WI38 (cell line): ENCODE measurements at regions not wholly inside any gene's neighbourhood (a gene's known extent, or its start where the extent isn't known, plus 50 kb on each side); places are given as distances from the start of the nearest gene placed in this dataset.

Source experiments
- H3K4me3 ChIP-seq: 2 replicates; pipeline ENCODE4 v1.5.1; 2011; ENCODE audit warnings: low read depth, mild to moderate bottlenecking, control low read depth, low read length
- CTCF ChIP-seq: IDR thresholded peaks from 2 replicates; pipeline ENCODE4 v1.5.1; 2012; ENCODE audit warnings: low read depth, mild to moderate bottlenecking, control low read depth, low read length

DNA sequence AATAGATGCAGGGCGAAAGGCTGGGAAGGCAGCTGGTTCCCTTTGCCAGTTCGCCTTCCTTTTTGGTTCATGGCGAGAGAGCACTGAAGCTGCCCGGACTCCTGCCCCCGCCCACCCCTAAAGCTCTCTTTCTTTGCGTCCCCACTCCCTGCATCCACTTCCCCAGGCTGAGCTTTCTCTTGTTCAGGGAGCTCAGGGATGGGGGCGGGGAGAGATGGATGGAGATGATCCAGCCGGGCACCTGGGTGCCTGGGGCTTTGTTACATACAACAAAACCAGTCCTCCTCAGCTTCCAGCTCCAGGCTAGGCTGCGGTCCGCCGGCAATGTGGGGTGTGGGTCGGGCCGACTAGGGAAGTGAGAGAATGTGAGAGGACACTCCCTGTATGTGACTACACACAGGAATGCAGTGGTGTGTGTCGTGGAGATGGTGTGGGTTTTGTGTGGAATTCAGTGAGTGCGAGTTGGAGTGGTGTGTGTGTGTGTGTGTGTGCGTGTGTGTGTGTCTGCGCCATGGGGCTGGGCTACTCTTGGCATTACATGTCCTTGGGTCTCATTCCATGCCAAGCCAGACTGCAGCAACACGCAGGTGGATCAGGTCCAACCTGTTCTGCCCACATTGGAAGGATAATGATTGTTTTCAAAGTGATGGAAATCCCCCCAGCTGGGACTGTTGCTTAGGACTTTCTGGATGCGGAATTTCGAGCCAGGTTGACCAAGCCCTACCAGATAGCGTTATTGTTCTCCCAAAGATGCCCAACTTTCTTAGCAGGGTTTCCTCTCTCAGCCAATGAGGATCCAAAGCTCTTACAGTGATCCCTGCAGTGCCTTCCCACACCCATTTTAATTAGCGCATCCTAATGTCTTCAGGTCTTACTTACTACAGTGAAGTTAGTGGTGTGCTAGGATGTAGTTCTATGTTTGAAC is 149.4 kb upstream of the CHRDL1 start:
- H3K4me3 ChIP-seq: no peak overlapping the region
- no peak for TF ChIP-seq CTCF

DNA sequence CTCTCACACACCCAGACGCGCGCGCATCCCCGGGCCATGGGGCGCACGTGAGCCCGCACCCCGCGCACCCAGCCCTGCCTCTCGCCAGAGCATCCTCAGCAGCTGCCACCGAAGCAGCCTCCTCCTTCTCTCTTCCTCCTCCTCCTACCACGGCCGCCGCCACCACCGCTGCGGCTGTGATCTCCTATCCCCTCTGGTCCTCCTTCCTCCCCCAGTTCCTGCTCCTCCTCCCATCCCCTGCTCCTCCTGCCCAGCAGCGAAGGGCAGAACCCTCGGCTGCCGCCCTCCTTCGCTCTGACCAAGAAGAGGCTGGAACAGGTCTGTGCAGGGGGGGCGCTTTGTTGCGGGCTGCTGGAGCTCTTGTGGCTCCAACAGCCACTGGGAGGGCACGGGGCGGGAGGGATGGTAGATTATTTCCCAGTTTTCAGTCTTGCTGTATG is 148.7 kb upstream of the CHRDL1 start:
- no peak overlapping the region for H3K4me3 ChIP-seq
- TF ChIP-seq CTCF: no peak

- TF ChIP-seq CTCF: no peak
- H3K4me3 ChIP-seq: no peak overlapping the region
Measured at GRCh38 chrX:110941906-110942305, 146.3 kb upstream of the CHRDL1 start.

DNA sequence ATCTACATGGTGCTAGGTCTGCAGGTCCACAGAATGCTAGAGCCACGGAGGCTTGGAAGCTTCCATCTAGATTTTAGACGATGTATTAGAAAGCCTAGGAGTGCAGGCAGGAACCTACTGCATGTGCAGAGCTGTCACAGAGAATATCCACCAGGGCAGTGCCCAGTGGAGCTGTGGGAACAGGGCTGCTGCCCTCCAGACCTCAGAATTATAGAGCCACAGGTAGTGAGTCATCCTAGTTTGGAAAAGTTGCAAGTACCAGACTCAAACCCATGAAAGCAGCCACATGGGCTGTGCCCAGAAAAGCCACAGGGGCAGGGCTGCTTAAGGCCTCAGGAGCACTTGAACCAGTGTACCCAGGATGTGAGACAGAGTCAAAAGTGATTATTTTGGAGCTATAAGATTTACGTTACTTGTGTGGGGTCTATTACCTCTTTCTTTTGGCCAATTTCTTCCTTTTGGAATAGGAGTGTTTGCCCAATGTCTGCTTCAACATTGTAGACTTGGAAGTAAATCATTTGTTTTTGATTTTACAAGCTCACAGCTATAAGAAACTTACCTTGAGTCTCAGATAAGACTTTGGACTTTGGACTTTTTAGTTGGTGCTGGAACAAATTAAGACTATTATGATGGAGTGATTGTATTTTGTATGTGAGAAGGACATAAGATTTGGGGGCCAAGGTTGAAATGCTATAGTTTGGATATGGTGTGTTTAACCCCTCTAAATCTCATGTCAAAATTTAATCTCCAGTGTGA is 143.5 kb upstream of the CHRDL1 start:
- no peak for TF ChIP-seq CTCF
- H3K4me3 ChIP-seq: no peak overlapping the region

- no peak for TF ChIP-seq CTCF
- no peak overlapping the region for H3K4me3 ChIP-seq
Measured at GRCh38 chrX:110924871-110925270, 129.3 kb upstream of the CHRDL1 start.

DNA sequence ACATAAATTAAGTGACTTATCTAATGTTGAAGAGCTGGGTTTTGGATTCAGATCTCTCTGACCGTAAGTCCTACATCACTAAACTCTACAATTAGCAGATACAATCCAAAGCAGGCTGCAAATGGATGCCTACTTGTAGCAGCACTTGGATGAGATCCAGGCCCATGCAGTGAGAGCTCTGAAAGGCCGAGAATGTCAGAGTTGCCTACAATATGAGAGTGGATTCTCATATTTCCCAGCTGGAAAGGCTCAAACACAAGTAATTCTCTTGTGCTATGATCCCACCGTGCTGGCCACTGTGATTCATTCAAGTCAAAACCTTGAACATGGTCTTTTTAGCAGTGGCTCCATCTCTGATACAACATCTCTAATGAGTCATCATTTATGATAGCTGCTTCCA is 125.4 kb upstream of the CHRDL1 start:
- no peak overlapping the region for H3K4me3 ChIP-seq
- TF ChIP-seq CTCF: no peak

- TF ChIP-seq CTCF: no peak
- H3K4me3 ChIP-seq: no peak overlapping the region
Measured at GRCh38 chrX:110915570-110915969, 120.0 kb upstream of the CHRDL1 start.
